ENCODE measurements at regions not wholly inside any gene's neighbourhood (a gene's known extent, or its start where the extent isn't known, plus 50 kb on each side); places are given as distances from the start of the nearest gene placed in this dataset.

GRCh38 chr7:84256571-84256971 is 62.0 kb upstream of the SEMA3A start:
- H3K4me1 ChIP-seq (ENCODE audit: control insufficient read depth, insufficient read depth, low read length): no peaks in the 10 kb centered on the region

DNA sequence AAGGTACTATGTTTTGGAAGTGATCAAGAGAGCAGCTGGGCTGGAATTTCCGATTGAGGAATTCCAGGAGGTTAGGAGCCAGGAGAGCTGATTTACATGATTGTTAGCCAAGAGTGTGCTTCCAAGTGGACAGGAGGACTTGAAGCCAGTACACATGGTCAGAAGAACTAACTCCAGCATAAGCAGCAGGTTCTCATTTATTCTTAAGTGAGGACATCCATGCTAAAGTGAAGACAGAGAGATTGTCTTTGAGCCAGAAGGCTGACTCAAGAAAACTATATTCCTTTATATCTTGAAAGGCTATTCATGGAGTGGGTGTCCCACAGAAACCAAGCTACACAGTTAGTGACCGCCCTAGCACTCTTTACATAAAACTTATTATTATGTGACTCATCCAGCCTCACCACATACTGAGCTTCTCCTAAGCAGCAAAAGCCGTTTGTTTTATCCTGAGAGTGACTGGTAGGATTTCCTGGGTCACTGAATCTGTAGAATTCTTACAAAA is 56.7 kb upstream of the SEMA3A start:
- H3K27me3 ChIP-seq (ENCODE audit: control insufficient read depth, insufficient read depth, low read length): no peaks in the 10 kb centered on the region
- H3K36me3 ChIP-seq (ENCODE audit: control insufficient read depth, insufficient read depth, low read length): no peaks in the 10 kb centered on the region
- no peak overlapping the region for H3K4me3 ChIP-seq (ENCODE audit: low read length)
- H3K27ac ChIP-seq (ENCODE audit: low read depth, low read length): no peak overlapping the region
- H3K9ac ChIP-seq (ENCODE audit: low read length): no peak overlapping the region
- peaks cover 3% of the 10 kb centered on the region for H3K4me1 ChIP-seq (ENCODE audit: control insufficient read depth, insufficient read depth, low read length)

More at GRCh38 chr7:84256571-84256971, 62.0 kb upstream of the SEMA3A start:
- no peak overlapping the region for H3K4me3 ChIP-seq (ENCODE audit: low read length)
- no peak overlapping the region for H3K27ac ChIP-seq (ENCODE audit: low read depth, low read length)
- H3K9ac ChIP-seq (ENCODE audit: low read length): no peak overlapping the region
- H3K36me3 ChIP-seq (ENCODE audit: control insufficient read depth, insufficient read depth, low read length): no peaks in the 10 kb centered on the region
- no peaks in the 10 kb centered on the region for H3K27me3 ChIP-seq (ENCODE audit: control insufficient read depth, insufficient read depth, low read length)

GRCh38 chr7:84250452-84250851 is 55.9 kb upstream of the SEMA3A start:
- Histone ChIP-seq H3K9ac (ENCODE audit: low read length) (no peak overlapping the region), H3K4me1 (ENCODE audit: control insufficient read depth, insufficient read depth, low read length) (peaks cover 3% of the 10 kb centered on the region), H3K36me3 (ENCODE audit: control insufficient read depth, insufficient read depth, low read length) (no peaks in the 10 kb centered on the region), H3K4me3 (ENCODE audit: low read length) (no peak overlapping the region), H3K27me3 (ENCODE audit: control insufficient read depth, insufficient read depth, low read length) (no peaks in the 10 kb centered on the region), H3K27ac (ENCODE audit: low read depth, low read length) (no peak overlapping the region)

- H3K9ac ChIP-seq (ENCODE audit: low read length): no peak overlapping the region
- no peak overlapping the region for H3K4me3 ChIP-seq (ENCODE audit: low read length)
- H3K27me3 ChIP-seq (ENCODE audit: control insufficient read depth, insufficient read depth, low read length): no peaks in the 10 kb centered on the region
- no peak overlapping the region for H3K27ac ChIP-seq (ENCODE audit: low read depth, low read length)
- peaks cover 3% of the 10 kb centered on the region for H3K4me1 ChIP-seq (ENCODE audit: control insufficient read depth, insufficient read depth, low read length)
- no peaks in the 10 kb centered on the region for H3K36me3 ChIP-seq (ENCODE audit: control insufficient read depth, insufficient read depth, low read length)
These were observed 55.1 kb upstream of the SEMA3A start for GRCh38 chr7:84249656-84250055.

- H3K9ac ChIP-seq (ENCODE audit: low read length): no peak overlapping the region
- H3K36me3 ChIP-seq (ENCODE audit: control insufficient read depth, insufficient read depth, low read length): no peaks in the 10 kb centered on the region
- H3K27ac ChIP-seq (ENCODE audit: low read depth, low read length): no peak overlapping the region
- no peak overlapping the region for H3K4me3 ChIP-seq (ENCODE audit: low read length)
- H3K27me3 ChIP-seq (ENCODE audit: control insufficient read depth, insufficient read depth, low read length): no peaks in the 10 kb centered on the region
- H3K4me1 ChIP-seq (ENCODE audit: control insufficient read depth, insufficient read depth, low read length): peaks cover 3% of the 10 kb centered on the region
These were observed 54.3 kb upstream of the SEMA3A start for GRCh38 chr7:84248843-84249242.

DNA sequence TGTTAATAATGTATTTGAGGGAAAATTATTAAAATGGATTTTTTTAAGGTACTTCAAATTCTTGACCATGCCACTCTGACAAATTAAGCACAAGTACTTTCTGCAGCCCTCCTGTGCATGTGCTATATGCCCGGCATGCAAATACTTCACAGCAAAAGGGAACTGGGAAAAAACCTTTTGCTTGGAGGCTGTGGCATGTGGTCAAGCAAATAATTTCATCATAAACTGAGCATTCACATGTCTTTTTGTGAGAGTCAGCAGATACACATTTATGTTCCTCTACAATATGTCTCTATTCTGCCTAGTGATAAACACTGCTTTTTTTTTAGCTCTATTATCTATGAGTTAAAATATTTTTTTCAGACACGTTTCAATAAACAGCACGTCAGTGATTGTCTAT is 53.7 kb upstream of the SEMA3A start:
- H3K27me3 ChIP-seq (ENCODE audit: control insufficient read depth, insufficient read depth, low read length): no peaks in the 10 kb centered on the region
- no peak overlapping the region for H3K9ac ChIP-seq (ENCODE audit: low read length)
- peaks cover 3% of the 10 kb centered on the region for H3K4me1 ChIP-seq (ENCODE audit: control insufficient read depth, insufficient read depth, low read length)
- H3K27ac ChIP-seq (ENCODE audit: low read depth, low read length): no peak overlapping the region
- no peak overlapping the region for H3K4me3 ChIP-seq (ENCODE audit: low read length)
- no peaks in the 10 kb centered on the region for H3K36me3 ChIP-seq (ENCODE audit: control insufficient read depth, insufficient read depth, low read length)

DNA sequence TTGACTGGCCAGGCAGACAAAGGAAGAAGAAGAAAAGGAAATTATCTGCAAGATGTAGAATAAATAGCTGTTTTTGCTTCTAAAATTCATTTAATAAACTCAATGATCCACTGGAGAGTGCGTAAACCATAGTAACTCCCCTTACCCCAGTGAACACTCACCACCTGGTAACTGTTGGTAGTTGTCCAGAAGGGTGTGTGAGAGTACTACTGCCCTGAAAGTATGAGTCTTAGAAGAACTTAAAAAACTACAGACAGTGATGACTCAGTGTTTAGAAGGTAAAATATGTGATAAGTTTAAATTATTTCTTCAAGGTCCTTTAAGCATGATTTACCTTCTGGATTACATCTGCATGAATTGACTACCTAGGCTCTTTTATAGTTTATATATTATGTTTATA is 53.0 kb upstream of the SEMA3A start:
- no peak overlapping the region for H3K9ac ChIP-seq (ENCODE audit: low read length)
- no peak overlapping the region for H3K27ac ChIP-seq (ENCODE audit: low read depth, low read length)
- no peak overlapping the region for H3K4me3 ChIP-seq (ENCODE audit: low read length)
- H3K27me3 ChIP-seq (ENCODE audit: control insufficient read depth, insufficient read depth, low read length): no peaks in the 10 kb centered on the region
- peaks cover 3% of the 10 kb centered on the region for H3K4me1 ChIP-seq (ENCODE audit: control insufficient read depth, insufficient read depth, low read length)
- no peaks in the 10 kb centered on the region for H3K36me3 ChIP-seq (ENCODE audit: control insufficient read depth, insufficient read depth, low read length)

DNA sequence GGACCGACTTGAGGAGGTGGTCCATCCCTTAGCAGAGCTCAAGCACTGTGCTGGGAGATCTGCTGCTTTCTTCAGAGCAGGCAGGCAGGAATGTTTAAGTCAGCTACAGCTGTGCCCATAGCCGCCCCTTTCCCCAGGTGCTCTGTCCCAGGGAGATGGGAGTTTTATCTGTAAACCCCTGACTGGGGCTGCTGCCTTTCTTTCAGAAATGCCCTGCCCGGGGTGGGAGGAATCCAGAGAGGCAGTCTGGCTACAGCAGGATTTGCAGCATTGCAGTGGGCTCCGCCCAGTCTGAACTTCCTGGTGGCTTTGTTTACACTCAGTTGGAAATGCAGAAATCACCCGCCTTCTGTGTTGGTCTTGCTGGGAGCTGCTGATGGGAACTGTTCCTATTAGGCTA is 51.2 kb upstream of the SEMA3A start:
- H3K36me3 ChIP-seq (ENCODE audit: control insufficient read depth, insufficient read depth, low read length): no peaks in the 10 kb centered on the region
- H3K4me1 ChIP-seq (ENCODE audit: control insufficient read depth, insufficient read depth, low read length): peaks cover 3% of the 10 kb centered on the region
- no peak overlapping the region for H3K27ac ChIP-seq (ENCODE audit: low read depth, low read length)
- no peaks in the 10 kb centered on the region for H3K27me3 ChIP-seq (ENCODE audit: control insufficient read depth, insufficient read depth, low read length)
- H3K4me3 ChIP-seq (ENCODE audit: low read length): no peak overlapping the region
- no peak overlapping the region for H3K9ac ChIP-seq (ENCODE audit: low read length)

All from rectal smooth muscle tissue (tissue), 1 donor.